Breast epithelium (tissue), 3 donors: ENCODE measurements at regions not wholly inside any gene's neighbourhood (a gene's known extent, or its start where the extent isn't known, plus 50 kb on each side); places are given as distances from the start of the nearest gene placed in this dataset.

Experiments used
- CTCF ChIP-seq, 3 donors: fragments of 450-650 bp; IDR thresholded peaks; one replicate each; pipeline ENCODE4 v1.5.1; 2016 to 2017; ENCODE audit warnings: antibody characterized with exemption in 3 of 3, mild to moderate bottlenecking in 3 of 3, moderate library complexity in 3 of 3
- POLR2AphosphoS5 ChIP-seq, 3 donors: sonication (generic); formaldehyde crosslinking; IDR thresholded peaks; one replicate each; pipeline ENCODE4 v1.6.1; 2017; ENCODE audit warnings: antibody characterized with exemption in 3 of 3

GRCh38 chr20:56121850-56122249, 116.5 kb upstream of the CBLN4 start:
- no peak for TF ChIP-seq CTCF (IDR thresholded peaks at IDR 0.05)
- TF ChIP-seq POLR2AphosphoS5 (IDR thresholded peaks at IDR 0.05) = no peak
